Left lobe of liver (tissue), 2 donors: ENCODE measurements at regions not wholly inside any gene's neighbourhood (a gene's known extent, or its start where the extent isn't known, plus 50 kb on each side); places are given as distances from the start of the nearest gene placed in this dataset.

Experiments used
- ATAC-seq: fragments of 200-7000 bp; cut with Tn5 transposase; one replicate; pipeline ENCODE4 v1.9.1; 2020; ENCODE audit warnings: mild to moderate bottlenecking, moderate library complexity
- DNase-seq: peaks from one replicate; pipeline ENCODE4 v3.0.0-alpha.2; 2020; ENCODE audit warnings: low spot score
- donor health status: DM: no; HTN: no; CAD: no; lungs with moderate emphysema.
- donor health status: DM: no; HTN: yes; CAD: no.

DNA sequence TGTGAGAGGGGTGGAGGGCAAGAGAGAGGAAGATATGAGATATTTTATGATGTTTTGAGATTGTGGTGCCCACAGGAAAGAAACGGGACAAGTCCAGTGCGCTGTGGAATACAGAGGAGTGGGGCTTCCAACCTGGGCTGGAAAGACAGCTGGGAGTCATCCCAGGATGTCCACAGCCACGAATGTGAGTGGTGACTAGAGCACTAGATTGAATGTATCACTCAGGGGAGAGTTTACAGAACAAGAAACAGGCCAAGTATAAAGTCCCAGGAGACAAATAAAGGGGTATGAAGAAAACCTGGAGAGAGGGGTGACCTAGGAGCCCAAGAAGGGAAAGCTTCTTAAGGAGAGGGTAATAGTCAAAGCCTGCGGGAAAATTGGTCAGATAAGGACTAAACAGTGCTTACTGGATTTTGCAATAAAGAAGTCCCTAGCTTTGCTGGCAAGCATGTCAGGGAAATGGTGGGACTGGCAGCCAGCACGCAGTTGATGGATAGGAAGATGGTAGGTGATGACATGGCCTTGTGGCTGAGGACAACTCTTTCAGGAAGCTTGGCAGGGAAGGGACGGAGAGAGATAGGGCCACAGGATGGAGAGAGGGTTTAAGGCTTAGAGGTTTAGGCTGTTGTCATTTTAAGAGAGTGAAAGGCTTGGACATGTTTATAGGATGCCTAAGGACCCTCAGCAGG, 114.5 kb downstream of the AXIN2 start:
- ATAC-seq (no peak), DNase-seq (no peak)

DNA sequence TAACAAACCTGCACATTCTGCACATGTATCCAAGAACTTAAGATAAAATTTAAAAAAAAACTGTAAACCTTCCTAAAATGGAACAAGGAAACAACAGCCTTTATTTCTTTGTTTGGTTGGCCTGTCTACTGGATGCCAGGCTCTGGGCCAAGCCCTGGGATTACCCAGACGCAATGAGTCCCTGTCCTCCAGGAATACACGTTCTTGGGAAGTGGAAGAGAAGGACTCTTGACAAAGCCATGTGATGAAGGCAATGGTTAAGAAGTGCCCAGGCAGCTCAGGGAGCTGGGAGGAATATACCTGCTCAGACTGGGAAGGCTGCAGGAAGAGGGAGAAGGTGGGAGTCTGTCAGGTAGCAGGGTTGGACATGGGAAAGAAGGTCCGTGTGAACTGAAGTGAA, 115.4 kb downstream of the AXIN2 start:
- DNase-seq (no peak), ATAC-seq (no peak)

DNA sequence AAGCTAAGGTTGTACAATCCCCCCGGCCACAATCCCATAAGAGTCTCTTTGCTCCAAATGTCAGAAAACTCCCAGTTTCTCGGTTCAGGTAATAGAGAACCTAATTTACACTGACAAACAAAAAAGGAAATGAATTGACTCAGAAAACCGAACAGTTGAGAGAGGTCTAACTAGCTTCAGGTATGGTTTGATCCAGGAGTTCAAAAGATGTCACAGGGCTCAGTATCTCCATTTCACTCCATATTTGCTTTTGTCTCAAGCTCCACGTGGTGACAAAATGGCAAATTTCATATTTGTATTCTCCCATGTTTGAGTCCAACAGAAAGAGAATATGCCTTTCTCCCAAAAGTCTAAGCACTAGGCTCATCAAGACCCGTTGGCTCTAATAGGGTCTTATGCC, 117.4 kb downstream of the AXIN2 start:
- ATAC-seq (no peak), DNase-seq (no peak)

DNA sequence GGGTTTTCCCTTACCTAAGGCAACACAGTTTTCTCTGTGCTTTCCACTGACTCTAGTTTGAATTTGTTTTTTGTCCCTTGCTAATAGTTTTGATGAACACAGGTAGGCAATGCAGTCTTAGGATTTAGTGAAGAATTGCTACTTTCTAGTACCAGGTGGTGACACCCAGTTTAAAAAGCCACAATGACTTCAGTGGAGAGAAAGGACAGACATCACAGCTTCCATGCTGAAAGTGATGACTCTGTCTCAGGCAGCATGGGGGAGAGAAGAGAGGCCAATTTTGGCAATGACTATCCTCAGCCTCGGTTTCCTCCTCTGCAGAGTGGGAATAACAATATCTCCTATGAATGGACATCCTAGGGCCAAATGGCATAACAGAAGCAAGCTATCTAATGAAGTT, 118.8 kb downstream of the AXIN2 start:
- ATAC-seq: no peak

DNA sequence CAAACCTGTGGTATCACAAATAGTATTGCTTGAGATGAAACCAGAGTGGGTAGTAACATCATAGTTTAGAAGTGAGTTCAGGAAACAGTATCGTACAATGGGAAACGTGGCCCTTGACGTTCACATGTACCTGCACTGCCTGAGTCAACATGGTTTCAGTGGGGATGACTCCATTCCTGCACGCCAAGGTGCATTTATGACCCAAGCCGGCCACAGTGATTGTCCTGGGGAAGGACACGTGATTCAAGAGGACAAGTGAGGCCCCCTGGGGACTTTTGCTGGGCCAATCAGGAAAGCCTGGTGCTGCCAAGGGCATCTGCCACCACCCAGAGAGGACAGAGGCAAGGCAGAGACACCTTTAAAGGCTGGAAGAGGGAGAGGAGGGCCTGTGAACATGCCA, 119.2 kb downstream of the AXIN2 start:
- ATAC-seq: no peak

More for the DNA sequence above, 118.8 kb downstream of the AXIN2 start:
- DNase-seq: no peak

DNA sequence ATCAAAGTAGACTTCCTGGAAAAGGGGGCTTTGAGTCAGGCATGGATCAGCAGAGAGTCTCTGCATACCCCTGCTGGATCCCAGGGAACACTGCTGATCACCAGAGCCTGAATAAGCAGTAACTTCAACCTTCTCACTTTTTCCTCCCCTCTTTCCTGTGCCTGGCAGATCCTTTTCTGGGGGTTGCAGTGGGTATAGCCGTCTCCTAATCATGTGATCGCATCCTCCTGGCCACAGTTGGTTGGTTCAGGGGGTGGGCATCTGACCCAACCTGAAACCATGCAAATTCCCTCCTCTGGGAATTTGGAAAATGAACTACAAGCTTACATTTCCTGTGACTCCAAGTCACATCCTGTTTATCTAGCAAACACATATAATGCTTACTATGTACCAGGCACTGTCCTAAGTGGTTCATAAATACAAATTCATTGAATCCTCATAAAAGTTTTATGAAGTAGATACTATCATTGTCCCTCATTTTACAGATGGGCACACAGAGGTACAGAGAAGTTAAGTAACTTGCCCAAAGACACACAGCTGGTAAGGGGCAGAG, 120.3 kb downstream of the AXIN2 start:
- ATAC-seq (no peak), DNase-seq (no peak)

More for the DNA sequence above, 119.2 kb downstream of the AXIN2 start:
- no peak for DNase-seq

DNA sequence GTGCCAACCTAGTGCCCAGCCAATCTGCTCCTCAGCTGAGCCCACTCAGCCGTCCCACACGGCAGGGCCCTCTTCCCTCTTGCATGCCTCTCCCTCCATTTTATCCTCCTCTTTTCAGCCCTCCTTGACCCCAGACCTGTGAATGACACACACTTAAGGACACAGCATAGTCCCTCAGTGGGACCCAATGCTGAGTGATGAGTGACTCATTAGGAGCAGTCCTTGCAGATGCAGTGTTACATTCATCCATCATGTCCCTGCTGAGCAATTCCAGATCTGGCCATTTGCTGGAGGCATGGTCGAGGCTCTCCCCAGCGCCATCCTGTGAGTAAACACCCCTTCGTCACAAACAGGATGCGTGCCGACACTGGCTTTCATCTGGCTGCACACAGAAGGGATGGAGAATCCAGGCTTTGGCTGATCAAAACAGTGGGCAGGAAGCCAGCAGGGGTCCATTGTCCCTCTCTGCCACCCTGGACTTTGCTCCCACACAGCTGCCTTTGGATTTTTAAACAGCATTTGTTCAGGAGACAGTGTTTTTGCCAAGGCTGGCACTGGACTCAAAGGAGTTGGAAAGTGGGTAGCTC, 122.6 kb downstream of the AXIN2 start:
- DNase-seq: no peak
- no peak for ATAC-seq

DNA sequence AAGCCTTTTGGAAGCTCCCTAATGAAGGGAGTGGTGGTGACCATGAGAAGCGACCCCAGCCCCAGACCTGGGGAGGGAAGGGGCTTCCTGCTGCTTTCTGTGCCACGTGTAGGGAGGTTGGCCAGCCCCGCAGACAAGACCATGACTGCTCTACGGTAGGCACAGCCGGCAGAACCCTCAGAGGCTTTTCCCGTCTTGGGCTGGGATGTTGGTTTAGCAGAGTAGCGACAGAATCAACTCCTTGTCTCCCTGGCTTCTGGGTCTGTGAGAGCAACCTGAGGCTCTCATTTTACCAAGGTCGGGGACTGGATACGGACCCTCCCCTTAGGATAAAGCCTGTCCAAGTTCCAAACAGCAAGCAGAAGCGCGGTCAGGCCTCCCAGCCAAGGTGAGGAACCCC, 123.3 kb downstream of the AXIN2 start:
- DNase-seq (no peak), ATAC-seq (no peak)

DNA sequence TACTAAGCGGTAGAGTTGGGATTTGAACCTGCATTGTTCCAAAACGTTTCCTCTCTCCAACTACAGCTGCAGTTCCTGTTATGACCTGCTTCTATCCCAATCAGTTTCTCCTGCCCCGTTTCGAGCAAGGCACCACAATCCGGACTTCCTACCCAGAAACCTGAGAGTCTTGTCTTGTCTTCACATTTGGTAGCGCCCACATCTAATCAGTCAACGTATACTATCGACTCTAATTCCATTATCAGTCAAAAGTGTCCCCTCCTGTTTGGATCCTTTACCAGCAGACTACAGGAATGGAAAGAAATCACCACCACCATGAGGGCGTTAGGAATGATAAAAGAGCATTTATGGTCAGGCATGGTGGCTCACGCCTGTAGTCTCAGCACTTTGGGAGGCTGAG, 124.6 kb downstream of the AXIN2 start:
- ATAC-seq: no peak
- no peak for DNase-seq

DNA sequence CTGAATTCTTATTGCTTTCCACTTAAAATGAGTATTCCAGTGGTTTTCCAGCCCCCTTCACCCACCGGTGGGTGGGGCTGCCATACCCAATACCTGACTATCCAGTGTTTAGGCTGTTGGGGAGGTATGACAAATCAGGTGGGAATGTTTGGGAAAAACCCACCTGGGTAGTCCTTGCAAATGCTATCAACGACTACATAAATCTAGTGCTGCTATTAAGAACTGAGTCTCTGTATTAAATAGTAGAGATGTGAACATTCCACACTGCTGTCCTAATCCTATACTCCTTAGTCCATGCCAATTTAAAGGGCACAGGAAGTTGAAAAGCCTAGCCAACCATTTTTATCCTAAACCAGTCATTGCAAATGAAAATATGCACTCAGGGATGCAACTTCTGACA, 126.6 kb downstream of the AXIN2 start:
- DNase-seq: no peak
- no peak for ATAC-seq

DNA sequence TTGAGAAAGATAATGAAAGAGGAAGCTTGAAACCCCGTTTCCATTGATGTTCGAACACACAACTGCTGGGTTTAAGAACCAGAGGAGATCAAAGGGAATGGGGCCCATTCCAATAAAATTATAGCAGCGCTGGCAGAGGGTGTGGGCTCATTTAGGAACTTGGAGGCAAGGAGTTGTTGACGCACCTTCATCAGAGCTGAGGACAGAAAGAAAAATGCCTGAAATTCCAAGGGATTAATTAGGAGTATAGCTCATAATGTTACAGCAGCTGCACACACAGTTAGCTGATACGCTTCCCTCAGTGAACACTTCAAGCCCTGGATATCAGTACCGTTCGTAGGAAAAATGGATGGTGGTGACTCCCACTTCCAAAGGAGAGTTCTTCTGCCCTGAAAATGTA, 127.2 kb downstream of the AXIN2 start:
- DNase-seq (no peak), ATAC-seq (no peak)

DNA sequence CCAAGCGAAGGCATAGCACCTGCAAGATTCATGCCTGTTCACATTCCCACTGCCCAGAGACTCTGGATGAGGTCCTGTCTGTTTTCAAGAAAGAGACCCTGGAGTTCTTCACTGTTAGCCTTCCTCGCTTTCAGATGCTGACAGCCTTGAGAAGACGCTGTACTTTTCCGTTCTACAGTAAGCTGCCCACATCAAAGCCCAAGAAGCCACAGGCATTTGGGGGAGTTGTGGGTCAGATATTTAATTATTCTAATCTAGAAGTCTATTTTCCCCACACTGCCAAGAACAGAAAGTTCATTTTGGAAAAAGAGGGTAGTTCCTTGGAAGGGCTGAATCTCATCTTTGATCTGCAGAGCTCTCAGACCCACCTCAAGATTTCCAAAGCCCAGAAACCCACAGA, 127.9 kb downstream of the AXIN2 start:
- DNase-seq (no peak), ATAC-seq (no peak)

DNA sequence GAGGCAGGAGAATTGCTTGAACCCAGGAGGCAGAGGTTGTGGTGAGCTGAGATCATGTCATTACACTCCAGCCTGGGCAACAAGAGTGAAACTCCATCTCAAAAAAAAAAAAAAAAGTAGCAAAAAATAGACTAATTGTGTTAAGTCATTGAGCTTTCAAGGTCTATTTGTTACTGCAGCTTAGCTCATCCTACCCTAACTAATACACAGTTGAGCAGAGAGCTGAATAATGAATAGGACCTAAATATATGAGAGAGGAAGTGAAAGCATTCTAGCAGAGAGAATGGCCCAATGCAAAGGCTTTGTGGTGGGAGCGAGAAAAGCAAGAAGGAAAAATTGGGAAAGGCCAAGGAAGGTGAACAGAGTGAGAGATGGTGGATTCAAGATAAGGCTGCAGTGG, 128.3 kb downstream of the AXIN2 start:
- DNase-seq (no peak), ATAC-seq (no peak)

DNA sequence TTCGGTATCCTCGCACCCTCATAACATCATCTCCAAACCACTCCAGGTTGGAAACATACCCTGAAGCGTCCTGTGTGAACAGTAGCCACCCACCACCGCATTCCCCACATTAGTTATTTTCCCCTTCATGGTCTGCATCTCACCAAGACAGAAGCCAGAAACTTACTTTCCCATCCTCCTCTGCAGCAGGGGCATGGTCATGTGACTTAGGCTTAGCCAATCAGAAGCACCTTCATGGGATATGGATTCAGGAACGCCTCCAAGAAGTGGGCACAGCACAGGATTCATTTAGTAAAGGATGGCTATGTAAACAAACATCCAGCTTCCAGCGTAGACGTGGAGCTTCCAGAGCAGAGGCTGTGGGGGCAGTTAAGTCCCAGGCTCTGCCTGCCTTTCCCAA, 130.3 kb downstream of the AXIN2 start:
- DNase-seq: no peak
- ATAC-seq: no peak

DNA sequence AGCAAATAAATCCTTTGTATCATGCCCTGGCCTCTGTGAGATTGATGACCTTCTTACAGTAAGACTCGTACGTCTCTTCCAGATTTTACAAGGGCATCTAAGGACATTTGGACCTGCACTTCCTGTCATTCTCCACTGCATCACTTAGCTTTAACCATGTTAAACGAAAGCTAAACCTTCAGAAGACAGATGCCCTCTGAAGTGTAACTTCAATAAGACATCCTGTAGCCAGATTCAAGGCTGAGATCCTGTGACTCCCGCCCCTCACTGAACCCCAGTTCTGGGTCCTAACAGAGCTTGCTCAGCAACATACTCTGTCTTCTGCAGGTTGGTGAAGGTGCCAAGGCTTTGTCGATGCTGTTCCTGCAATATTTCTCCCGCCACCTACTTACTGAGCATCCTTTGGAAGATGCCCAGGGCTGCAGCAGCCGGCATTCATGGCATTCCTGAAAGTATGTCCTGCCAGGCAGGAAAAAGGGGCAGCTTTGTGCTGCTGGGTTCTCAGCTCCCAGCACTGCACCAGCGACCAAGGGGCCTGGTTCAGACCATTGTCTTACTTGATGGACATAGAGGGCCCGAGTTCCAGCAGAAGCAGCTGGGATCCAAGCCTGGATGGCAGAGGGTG, 131.1 kb downstream of the AXIN2 start:
- ATAC-seq: no peak

DNA sequence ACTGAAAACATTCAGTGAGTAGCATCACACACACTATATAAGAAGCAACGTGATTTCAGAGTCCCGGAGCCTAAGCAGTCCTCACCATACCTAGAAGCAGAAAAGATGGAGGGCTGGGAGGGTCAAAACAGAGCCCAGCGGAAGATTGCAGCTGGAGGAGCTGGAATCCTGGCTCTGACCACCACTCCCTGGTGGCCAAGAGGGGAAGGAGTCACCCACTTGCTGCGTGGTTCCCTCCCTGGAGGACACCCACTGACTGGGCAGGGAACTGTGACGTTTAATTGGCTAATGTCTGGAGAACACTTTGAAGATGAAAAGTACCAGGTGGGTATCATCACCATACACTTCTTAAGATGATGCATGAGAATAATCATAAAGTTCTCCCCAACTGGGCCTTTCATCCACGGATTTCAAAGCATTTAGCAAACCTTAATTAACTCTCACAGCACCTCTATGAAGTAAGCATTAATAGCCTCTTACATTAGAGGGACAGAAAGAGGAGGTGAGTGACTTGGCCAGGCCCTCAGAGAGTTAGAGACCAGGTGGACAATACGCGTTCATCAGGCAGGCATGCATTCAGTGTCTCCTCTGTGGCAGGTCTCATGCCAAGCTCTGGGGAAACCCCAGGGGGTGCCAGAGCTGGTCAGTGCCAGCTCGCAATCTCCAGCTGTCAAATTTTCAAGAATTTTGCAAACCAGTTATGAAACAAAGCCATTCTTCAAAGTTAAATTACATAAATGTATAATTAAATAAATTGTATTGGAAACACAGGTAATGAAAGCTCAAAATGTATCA, 137.9 kb downstream of the AXIN2 start:
- DNase-seq (no peak), ATAC-seq (no peak)

More for the DNA sequence above, 131.1 kb downstream of the AXIN2 start:
- DNase-seq: no peak

DNA sequence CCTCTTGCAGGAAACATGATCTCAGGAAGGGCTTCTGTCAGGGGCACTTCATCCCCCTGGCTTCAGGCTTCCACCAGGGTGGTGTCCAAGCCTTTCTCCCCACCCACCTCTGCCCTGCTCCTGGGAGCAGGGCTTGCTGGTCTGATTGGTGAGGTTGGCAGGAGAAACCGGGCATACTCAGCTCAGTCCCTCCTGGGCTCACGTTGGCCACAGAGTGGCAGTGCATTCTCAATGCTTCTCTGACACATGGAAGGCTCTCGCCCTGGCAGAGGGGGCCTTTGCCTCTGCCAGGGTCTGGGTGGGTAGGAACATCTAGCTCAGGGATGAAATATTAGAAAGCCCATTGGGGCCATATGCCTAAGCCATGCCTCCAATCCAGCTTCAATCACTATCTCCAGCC, 142.8 kb downstream of the AXIN2 start:
- DNase-seq: no peak
- no peak for ATAC-seq

DNA sequence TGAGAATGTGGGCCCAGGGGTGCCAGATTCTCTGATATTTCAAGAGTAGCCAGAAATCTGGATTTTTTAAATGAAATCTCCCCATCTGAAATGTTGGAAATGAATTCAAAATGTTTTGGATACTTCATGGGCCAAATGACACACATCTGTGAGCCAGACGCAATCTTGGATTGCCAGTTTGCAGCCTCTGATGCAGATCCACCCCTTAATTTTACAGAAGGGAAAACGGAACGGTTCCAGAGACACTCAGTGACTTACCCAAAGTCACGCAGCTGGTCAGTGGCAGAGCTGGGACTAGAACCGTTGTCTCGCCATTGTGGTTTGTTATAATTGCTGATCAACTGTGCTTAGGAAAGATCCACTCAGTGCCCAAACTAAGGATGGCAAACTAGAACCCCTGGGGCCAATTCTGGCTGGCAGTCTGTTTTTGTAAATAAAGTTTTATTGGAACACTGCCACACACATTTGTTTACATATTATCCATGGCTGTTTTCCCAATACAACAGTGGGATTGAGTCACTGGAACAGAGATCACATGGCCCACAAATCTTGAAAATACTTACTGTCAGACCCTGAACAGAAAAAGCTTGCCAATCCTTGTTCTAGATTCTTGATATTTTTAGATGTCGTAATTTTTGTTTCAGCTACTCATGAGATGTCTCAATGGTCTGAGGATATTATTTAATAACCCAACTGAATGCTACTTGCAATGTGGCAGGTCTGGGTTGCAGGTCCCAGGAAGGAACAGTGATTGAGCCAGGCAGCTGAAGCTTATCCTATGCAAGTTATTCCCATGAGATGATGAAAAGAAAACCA, 143.8 kb downstream of the AXIN2 start:
- ATAC-seq (no peak), DNase-seq (no peak)

DNA sequence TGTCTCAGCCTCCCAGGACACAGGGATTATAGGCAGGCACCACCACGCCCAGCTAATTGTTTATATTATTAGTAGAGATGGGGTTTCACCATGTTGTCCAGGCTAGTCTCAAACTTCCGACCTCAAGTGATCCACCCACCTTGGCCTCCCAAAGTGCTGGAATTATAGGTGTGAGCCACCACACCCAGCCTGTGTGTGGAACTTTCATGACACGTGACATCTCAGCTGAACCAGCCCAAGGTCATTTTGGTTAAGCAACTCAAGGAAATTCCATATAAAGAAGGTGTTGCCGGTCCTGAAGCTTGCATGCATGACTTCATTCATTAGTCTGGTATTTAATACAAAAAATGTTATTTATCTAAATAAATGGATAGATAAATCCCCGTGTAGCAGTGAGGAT, 145.5 kb downstream of the AXIN2 start:
- DNase-seq: no peak

DNA sequence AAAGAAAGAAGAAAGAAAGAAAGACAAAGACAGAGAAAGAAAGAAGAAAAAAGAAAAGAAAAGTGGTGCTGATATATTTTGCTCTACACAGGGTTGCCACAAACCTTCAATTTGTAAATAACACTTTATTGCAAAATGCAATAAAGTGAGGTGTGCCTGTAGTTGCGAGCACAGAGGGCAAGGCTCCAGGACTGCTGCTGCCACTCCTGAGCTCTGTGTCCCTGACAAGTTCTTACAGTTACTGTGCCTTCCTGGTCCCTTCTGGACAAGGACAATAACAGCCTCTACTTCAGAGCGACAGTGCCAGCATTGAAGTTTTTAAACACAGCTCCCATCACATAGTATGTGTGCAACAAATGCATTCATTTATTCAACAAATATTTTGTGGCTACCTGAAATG, 148.1 kb downstream of the AXIN2 start:
- no peak for DNase-seq
- ATAC-seq: no peak

More for the DNA sequence above, 145.5 kb downstream of the AXIN2 start:
- no peak for ATAC-seq

DNA sequence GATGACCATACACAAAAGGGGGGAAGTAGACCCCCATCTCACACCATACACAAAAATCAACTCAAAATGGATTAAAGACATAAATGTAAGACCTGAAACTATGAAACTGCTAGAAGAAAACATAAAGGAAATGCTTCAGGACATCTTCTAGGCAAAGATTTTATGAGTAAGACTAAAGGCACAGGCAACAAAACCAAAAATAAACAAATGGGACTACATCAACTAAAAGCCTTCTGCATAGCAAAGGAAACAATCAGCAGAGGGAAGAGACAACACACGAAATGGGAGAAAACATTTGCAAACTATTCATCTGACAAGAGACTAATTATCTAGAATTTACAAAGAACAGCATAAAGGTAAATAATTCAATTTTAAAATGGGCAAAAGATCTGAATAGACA, 152.1 kb downstream of the AXIN2 start:
- ATAC-seq (no peak), DNase-seq (no peak)
